ENCODE measurements at regions not wholly inside any gene's neighbourhood (a gene's known extent, or its start where the extent isn't known, plus 50 kb on each side); places are given as distances from the start of the nearest gene placed in this dataset.

- 1% methylated on average over 4 of the region's 4 CpGs for WGBS (ENCODE audit: insufficient coverage, insufficient replicate concordance, low lambda C conversion rate, missing lambda C conversion rate)
- TF ChIP-seq ZBED1 (IDR thresholded peaks at IDR 0.05; ENCODE audit: borderline replicate concordance) = no peak
- no peak for TF ChIP-seq MTA2 (IDR thresholded peaks at IDR 0.05; ENCODE audit: low read depth)
- TF ChIP-seq SMAD5 (IDR thresholded peaks at IDR 0.05; ENCODE audit: low read depth) = no peak
- TF ChIP-seq SP1 (IDR thresholded peaks at IDR 0.05; ENCODE audit: low read depth, low read length) = no peak
- TF ChIP-seq PAX8 (IDR thresholded peaks at IDR 0.05) = no peak
- TF ChIP-seq CHD1 (IDR thresholded peaks at IDR 0.05; ENCODE audit: low read depth, low read length) = no peak
- TF ChIP-seq KAT2A (conservative IDR thresholded peaks at IDR 0.05; ENCODE audit: control insufficient read depth, low read depth, low read length) = no peak
- TF ChIP-seq ZNF274 (IDR thresholded peaks at IDR 0.05; ENCODE audit: insufficient read depth, insufficient read length) = no peak
- no peak for TF ChIP-seq MEF2B (IDR thresholded peaks at IDR 0.05; ENCODE audit: partially characterized antibody, poor library complexity, severe bottlenecking)
- no peak for TF ChIP-seq RAD21 (IDR thresholded peaks at IDR 0.05; ENCODE audit: insufficient read depth, low read depth, low read length)
- TF ChIP-seq NFYA (IDR thresholded peaks at IDR 0.05; ENCODE audit: borderline replicate concordance, low read depth, low read length) = no peak
- TF ChIP-seq HCFC1 (IDR thresholded peaks at IDR 0.05; ENCODE audit: low read length) = no peak
- TF ChIP-seq NFXL1 (IDR thresholded peaks at IDR 0.05; ENCODE audit: borderline replicate concordance) = no peak
- TF ChIP-seq SMAD1 (IDR thresholded peaks at IDR 0.05; ENCODE audit: low read depth, partially characterized antibody) = no peak
- TF ChIP-seq SMARCA5 (IDR thresholded peaks at IDR 0.05) = no peak
- no peak for TF ChIP-seq NKRF (conservative IDR thresholded peaks at IDR 0.05)
- TF ChIP-seq YY1 (IDR thresholded peaks at IDR 0.05; ENCODE audit: low read depth, low read length) = no peak
- no peak for TF ChIP-seq CEBPZ (IDR thresholded peaks at IDR 0.05; ENCODE audit: low read depth, low read length)
- TF ChIP-seq MYB (IDR thresholded peaks at IDR 0.05; ENCODE audit: borderline replicate concordance, low read depth, low read length) = no peak
- no peak for TF ChIP-seq MXI1 (IDR thresholded peaks at IDR 0.05; ENCODE audit: low read depth, low read length)
- Histone ChIP-seq H3K27ac (ENCODE audit: control insufficient read depth, insufficient read depth) (no peak overlapping the region), H3K9ac (ENCODE audit: control insufficient read depth, insufficient read depth, low read length) (no peak overlapping the region), H3K79me2 (ENCODE audit: control insufficient read depth, insufficient read depth, low read length) (no peaks in the 10 kb centered on the region), H3K27me3 (replicated peaks in 1 of 2; ENCODE audit: control insufficient read depth in 2 of 2, insufficient read depth in 2 of 2, low read length in 1 of 2) (no peaks in the 10 kb centered on the region), H3K4me3 (no peak overlapping the region), H2AFZ (ENCODE audit: control insufficient read depth, low read depth, low read length) (no peak overlapping the region), H3K4me2 (ENCODE audit: control insufficient read depth, insufficient read depth) (no peak overlapping the region), H4K20me1 (ENCODE audit: control insufficient read depth, insufficient read depth) (no peaks in the 10 kb centered on the region), H3K9me3 (replicated peaks; ENCODE audit: control insufficient read depth, insufficient read depth, low read length) (no peaks in the 10 kb centered on the region), H3K4me1 (ENCODE audit: control insufficient read depth, insufficient read depth, low read length) (no peaks in the 10 kb centered on the region), H3K36me3 (ENCODE audit: control insufficient read depth in 2 of 2, insufficient read depth in 2 of 2, low read length in 1 of 2) (no peaks in the 10 kb centered on the region)
- no TSS peak for BruUV-seq (replicated peaks)
- in situ Hi-C loops (cut with MboI) = no loop called here
- ChIA-PET POLR2A (no interaction called here), CTCF (interaction anchor here (1.6 kb wide), 1 partner anchor 11 kb away, joined by 3 read pairs; no protein-coding TSS in a partner anchor), RAD21 (ENCODE audit: unreplicated experiment) (no interaction called here), SMC1A (ENCODE audit: uncharacterized antibody, unreplicated experiment) (interaction anchor here (0.6 to 1.0 kb wide), 2 partner anchors 20 to 289 kb away, joined by 3 read pairs; no protein-coding TSS in a partner anchor)
- intact Hi-C loops (cut with micrococcal nuclease; ENCODE audit: unreplicated experiment) = no loop called here
- FAIRE-seq = no peak
- no peak for ATAC-seq
- DNase-seq (ENCODE audit: low read depth, low spot score) = no peak
Measured at GRCh38 chr3:69658514-69659140, 80.6 kb upstream of the MITF start.
